ENCODE measurements at regions not wholly inside any gene's neighbourhood (a gene's known extent, or its start where the extent isn't known, plus 50 kb on each side); places are given as distances from the start of the nearest gene placed in this dataset.

GRCh38 chr12:98211909-98212695 lies 303.3 kb upstream of the TMPO start:
- no peak overlapping the region for H3K27ac Mint-ChIP-seq
- H3K9me3 Mint-ChIP-seq = peaks cover 7% of the 10 kb centered on the region
- peak; percentile 42 for ATAC-seq
- no peaks in the 10 kb centered on the region for H3K4me1 Mint-ChIP-seq
- no peak overlapping the region for H3K4me3 Mint-ChIP-seq
- no peaks in the 10 kb centered on the region for H3K36me3 Mint-ChIP-seq
- no peaks in the 10 kb centered on the region for H3K27me3 Mint-ChIP-seq

- Mint-ChIP-seq H3K27me3 (no peaks in the 10 kb centered on the region), H3K9me3 (peaks cover 4% of the 10 kb centered on the region), H3K27ac (no peak overlapping the region), H3K4me1 (no peaks in the 10 kb centered on the region), H3K4me3 (no peak overlapping the region), H3K36me3 (no peaks in the 10 kb centered on the region)
- ATAC-seq = no peak
Observed at GRCh38 chr12:98213556-98213955, 301.8 kb upstream of the TMPO start.

DNA sequence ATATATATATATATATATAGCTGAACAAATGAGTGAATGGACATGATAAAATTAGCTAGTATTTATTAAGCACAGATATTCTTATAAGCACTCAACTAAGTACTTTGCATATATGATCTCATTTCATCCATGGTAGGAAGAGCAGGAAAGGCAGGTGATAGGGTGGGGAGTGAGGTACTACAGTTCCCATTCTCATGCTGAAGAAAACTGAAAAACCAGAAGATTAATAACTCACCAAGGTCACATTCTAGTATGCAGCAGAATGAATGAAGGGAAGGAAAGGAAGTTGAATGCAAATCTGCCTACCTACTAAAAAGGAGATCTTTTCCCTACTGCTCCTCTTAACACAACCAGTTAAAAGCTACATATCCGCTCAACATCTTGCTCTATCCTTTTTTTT lies 298.1 kb upstream of the TMPO start:
- no peak for ATAC-seq
- Mint-ChIP-seq H3K4me3 (no peak overlapping the region), H3K9me3 (peaks cover 4% of the 10 kb centered on the region), H3K36me3 (no peaks in the 10 kb centered on the region), H3K4me1 (no peaks in the 10 kb centered on the region), H3K27ac (no peak overlapping the region), H3K27me3 (peaks cover 9% of the 10 kb centered on the region)

DNA sequence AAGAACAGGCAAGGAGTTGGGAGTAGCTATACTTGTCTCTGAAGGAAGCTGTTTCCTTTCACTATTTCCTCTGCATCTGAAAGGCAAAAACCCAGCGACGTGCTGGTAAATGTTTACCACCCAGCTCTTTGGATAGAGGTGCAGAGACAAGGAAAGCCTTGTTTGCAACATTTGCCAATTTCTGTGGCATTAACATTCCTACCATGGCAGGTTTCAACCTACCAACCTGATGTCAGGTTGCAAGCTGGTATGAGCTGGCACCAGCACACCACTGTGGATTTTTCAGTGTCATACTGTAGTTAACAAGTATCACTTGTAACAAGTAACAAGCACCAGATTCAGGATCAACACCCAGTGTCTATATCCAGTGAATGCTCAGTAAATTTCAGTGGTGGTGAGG lies 294.8 kb upstream of the TMPO start:
- no peak overlapping the region for H3K27ac Mint-ChIP-seq
- peaks cover 9% of the 10 kb centered on the region for H3K27me3 Mint-ChIP-seq
- H3K9me3 Mint-ChIP-seq = peaks cover 4% of the 10 kb centered on the region
- no peak for ATAC-seq
- H3K36me3 Mint-ChIP-seq = no peaks in the 10 kb centered on the region
- H3K4me3 Mint-ChIP-seq = no peak overlapping the region
- no peaks in the 10 kb centered on the region for H3K4me1 Mint-ChIP-seq

DNA sequence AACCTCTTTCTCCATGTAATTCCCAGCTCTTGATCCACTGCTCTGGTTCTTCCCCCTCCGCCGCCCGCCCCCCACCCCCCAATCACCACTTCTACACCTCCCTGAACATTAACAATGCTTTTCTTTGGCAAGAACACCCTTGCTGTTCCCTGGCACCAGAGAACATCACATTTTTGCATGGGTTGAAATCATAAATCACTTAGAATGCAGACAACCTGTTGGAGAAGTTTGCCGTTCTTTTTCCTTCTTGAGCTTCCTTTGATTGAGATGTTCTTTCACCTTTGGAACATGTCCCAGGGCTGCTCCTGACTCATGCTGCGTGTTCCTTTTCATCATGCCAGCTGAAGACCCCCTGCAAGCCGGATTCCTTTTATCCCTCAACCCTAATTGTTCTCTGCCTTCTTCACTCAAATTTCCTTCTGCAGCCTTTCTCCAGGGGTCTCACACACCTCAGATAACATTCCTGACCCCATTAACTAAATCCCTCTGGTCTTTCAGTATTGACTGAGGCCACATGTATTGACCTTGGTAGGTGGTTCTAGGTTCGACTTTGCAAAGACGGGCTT lies 294.1 kb upstream of the TMPO start:
- H3K9me3 Mint-ChIP-seq = peaks cover 4% of the 10 kb centered on the region
- H3K4me1 Mint-ChIP-seq = no peaks in the 10 kb centered on the region
- no peak for ATAC-seq
- no peak overlapping the region for H3K27ac Mint-ChIP-seq
- H3K36me3 Mint-ChIP-seq = no peaks in the 10 kb centered on the region
- peaks cover 9% of the 10 kb centered on the region for H3K27me3 Mint-ChIP-seq
- H3K4me3 Mint-ChIP-seq = no peak overlapping the region

DNA sequence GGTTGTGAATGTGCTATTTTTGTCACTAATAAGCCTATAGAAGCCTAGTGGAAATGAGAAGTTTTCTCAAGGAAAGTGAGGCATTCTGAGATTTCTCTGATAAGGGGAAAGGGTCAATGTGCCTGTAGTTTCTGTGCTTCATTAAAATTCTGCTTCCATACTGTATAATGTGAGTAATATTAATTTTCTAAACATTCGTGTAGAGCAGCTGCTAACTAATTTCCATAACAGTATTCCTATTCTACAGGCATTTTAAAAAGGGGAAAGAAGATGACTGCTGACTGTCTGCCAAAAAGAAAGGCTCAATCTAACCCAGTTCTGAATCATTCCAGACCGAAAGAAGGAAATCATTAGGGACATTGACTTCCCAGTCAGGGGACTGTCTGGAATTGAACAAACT lies 293.3 kb upstream of the TMPO start:
- no peak overlapping the region for H3K4me3 Mint-ChIP-seq
- H3K27me3 Mint-ChIP-seq = peaks cover 9% of the 10 kb centered on the region
- H3K27ac Mint-ChIP-seq = no peak overlapping the region
- no peak for ATAC-seq
- no peaks in the 10 kb centered on the region for H3K36me3 Mint-ChIP-seq
- no peaks in the 10 kb centered on the region for H3K4me1 Mint-ChIP-seq
- H3K9me3 Mint-ChIP-seq = no peaks in the 10 kb centered on the region

DNA sequence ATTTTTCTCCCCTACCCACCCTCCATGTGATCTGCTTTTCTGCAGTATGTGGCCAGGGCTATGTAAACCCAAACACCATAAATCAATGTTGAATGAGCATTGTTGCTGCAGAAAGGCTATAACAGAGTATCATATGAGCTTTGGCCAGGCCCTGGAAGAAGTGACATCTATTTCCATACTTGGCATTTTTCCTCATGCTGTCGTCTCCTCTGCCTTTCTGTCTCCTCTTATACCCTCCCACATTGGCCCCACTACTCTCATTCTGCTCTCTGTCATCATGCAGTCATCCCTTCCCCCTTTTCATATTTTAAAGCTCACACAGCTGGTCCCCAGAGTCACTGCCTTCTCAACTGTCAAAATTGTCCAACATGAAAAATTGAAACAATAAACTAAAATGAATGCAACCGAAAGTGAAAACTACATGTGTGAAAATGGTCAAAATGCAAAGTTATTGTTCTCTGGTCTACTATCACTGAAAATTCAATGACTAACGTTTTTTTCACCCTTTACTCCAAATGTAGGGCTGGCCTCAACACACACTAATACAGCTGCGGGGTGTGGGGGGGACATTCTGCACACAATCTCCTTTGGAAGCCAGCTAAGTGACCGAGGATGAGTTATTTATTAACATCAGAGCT lies 290.7 kb upstream of the TMPO start:
- ATAC-seq = no peak
- Mint-ChIP-seq H3K36me3 (no peaks in the 10 kb centered on the region), H3K4me1 (no peaks in the 10 kb centered on the region), H3K27me3 (peaks cover 9% of the 10 kb centered on the region), H3K9me3 (no peaks in the 10 kb centered on the region), H3K4me3 (no peak overlapping the region), H3K27ac (no peak overlapping the region)

DNA sequence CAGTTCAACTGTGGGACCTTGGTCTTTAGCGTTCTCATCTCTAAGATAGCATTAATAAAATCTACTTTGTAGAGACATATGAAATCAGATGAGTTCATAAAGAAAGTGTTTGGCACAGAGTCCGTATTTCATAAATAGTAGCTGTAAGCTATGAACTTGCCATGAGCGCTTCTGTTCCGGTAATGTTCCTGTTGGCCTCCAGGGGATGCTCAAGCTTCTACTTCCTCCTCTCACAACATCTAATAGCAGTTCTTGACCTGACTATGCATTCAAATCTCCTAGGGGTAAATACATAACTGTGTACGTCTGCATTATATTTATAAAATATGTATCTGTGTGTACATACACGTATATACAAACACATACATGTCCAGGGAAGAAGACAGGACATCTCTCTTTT lies 288.2 kb upstream of the TMPO start:
- Mint-ChIP-seq H3K27me3 (no peaks in the 10 kb centered on the region), H3K27ac (no peak overlapping the region), H3K36me3 (no peaks in the 10 kb centered on the region), H3K4me1 (no peaks in the 10 kb centered on the region), H3K4me3 (no peak overlapping the region), H3K9me3 (no peaks in the 10 kb centered on the region)
- no peak for ATAC-seq

- Mint-ChIP-seq H3K27me3 (no peaks in the 10 kb centered on the region), H3K4me1 (no peaks in the 10 kb centered on the region), H3K4me3 (no peak overlapping the region), H3K27ac (no peak overlapping the region), H3K9me3 (no peaks in the 10 kb centered on the region), H3K36me3 (no peaks in the 10 kb centered on the region)
- ATAC-seq = no peak
Observed at GRCh38 chr12:98228683-98229539, 286.5 kb upstream of the TMPO start.

DNA sequence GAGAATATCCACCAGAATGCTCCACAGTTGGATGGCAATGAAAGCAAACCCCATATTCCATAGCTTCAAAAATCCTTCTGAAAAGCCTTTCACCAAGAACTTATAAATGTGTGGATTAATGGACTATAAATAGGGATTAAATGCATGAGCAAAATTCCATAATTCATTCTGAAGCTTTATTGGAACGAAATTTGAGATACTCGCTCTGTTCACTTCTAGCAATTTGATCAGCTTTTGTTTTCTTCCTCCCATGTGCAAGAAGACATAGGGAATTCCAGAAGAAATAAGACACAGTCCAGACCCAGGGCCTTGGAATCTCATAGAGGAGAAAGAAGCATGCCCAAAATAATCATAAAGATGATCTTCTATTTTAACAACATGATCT lies 285.9 kb upstream of the TMPO start:
- no peak overlapping the region for H3K27ac Mint-ChIP-seq
- no peaks in the 10 kb centered on the region for H3K27me3 Mint-ChIP-seq
- ATAC-seq = no peak
- no peaks in the 10 kb centered on the region for H3K9me3 Mint-ChIP-seq
- no peak overlapping the region for H3K4me3 Mint-ChIP-seq
- no peaks in the 10 kb centered on the region for H3K4me1 Mint-ChIP-seq
- no peaks in the 10 kb centered on the region for H3K36me3 Mint-ChIP-seq

DNA sequence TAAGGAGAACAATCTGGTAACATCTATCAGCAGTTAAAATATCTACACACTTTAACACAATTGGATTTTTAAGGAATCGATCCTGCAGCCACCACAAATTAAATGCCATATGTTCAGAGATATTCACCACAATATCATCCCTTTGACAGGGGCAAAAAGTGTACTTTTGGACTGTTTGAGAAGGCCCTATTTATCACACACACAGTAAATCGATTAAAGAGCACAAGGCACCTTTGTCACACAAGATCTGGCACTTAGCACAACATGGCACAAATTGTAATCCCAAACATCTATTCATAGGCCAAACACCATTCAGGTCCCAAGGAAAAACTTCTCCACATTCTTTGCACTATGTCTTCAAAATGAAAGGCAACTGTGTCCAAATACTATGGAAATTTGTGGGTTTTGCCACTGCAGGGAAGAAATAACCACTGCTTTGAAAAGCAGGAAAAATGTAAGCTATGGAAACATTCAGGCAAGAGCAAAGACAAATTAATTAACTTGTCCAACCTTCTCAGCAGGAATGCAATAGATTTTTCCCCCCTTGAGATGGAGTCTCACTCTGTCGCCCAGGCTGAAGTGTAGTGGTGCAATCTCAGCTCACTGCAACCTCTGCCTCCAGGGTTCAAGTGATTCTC lies 282.5 kb upstream of the TMPO start:
- Mint-ChIP-seq H3K27me3 (no peaks in the 10 kb centered on the region), H3K4me1 (no peaks in the 10 kb centered on the region), H3K4me3 (no peak overlapping the region), H3K9me3 (no peaks in the 10 kb centered on the region), H3K27ac (no peak overlapping the region), H3K36me3 (no peaks in the 10 kb centered on the region)
- no peak for ATAC-seq

- no peaks in the 10 kb centered on the region for H3K9me3 Mint-ChIP-seq
- H3K4me3 Mint-ChIP-seq = no peak overlapping the region
- no peaks in the 10 kb centered on the region for H3K36me3 Mint-ChIP-seq
- H3K27ac Mint-ChIP-seq = no peak overlapping the region
- no peaks in the 10 kb centered on the region for H3K4me1 Mint-ChIP-seq
- no peak for ATAC-seq
- no peaks in the 10 kb centered on the region for H3K27me3 Mint-ChIP-seq
Observed at GRCh38 chr12:98235301-98235700, 280.1 kb upstream of the TMPO start.

DNA sequence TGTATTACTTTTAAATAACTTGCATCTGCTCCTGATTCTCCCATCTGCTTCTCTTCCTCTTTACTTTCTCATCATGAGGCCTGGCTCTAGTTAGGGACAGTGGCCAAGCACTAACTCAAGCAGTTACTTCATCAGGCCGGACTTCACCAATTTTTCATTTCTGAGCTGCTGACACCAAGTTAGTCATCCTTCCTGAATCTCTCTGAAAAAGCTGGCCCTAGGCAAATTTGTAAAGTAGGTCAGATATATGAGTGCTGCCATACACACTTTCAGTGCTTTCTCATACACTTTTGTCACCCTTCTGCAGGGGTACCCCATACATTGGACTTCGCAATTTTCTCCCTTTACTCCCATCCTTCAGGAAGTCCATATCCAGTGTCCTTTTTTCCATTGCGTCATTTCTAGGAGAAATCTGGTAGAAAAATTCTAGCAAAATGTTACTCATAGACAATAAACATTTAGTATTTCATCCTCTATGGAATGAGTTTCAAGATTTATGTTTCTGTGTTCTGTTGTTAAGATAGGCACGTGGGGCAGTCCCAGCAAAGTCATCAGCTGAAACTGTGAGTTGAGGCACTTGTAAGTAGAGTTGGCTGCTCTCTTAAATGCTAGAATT lies 276.8 kb upstream of the TMPO start:
- ATAC-seq = no peak
- no peaks in the 10 kb centered on the region for H3K4me1 Mint-ChIP-seq
- H3K27ac Mint-ChIP-seq = no peak overlapping the region
- peaks cover 2% of the 10 kb centered on the region for H3K9me3 Mint-ChIP-seq
- H3K36me3 Mint-ChIP-seq = no peaks in the 10 kb centered on the region
- H3K4me3 Mint-ChIP-seq = no peak overlapping the region
- no peaks in the 10 kb centered on the region for H3K27me3 Mint-ChIP-seq

GRCh38 chr12:98243190-98243589 lies 272.2 kb upstream of the TMPO start:
- ATAC-seq = no peak
- H3K4me1 Mint-ChIP-seq = no peaks in the 10 kb centered on the region
- H3K27me3 Mint-ChIP-seq = no peaks in the 10 kb centered on the region
- H3K9me3 Mint-ChIP-seq = peaks cover 2% of the 10 kb centered on the region
- H3K4me3 Mint-ChIP-seq = no peak overlapping the region
- H3K27ac Mint-ChIP-seq = no peak overlapping the region
- H3K36me3 Mint-ChIP-seq = no peaks in the 10 kb centered on the region

DNA sequence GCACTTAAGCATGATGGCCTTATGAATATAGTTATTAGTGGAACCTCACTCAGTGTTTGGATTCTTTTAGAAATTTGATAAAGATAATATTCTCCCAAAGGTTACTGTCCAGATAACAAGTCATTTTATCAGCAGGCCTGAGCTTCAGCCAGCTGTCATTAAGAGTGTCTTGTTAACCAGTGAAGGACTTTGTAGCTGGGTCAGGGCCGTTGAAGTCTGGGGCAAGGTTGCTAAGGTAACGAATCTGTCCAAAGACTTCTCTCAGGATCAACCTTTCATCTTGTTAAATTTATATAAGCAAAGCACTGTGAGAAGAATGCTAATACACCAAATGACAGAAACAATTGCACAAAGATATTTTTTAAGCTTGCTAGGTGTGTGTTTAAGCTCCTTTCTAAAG lies 271.3 kb upstream of the TMPO start:
- Mint-ChIP-seq H3K4me1 (no peaks in the 10 kb centered on the region), H3K36me3 (no peaks in the 10 kb centered on the region), H3K27ac (no peak overlapping the region), H3K27me3 (no peaks in the 10 kb centered on the region), H3K9me3 (peaks cover 3% of the 10 kb centered on the region), H3K4me3 (no peak overlapping the region)
- ATAC-seq = no peak

All from stimulated activated memory B cell treated with anti-CD40 and anti-IgM and Interleukin-4, amounts not matched to agents 10 μg/mL and 1 μg/mL and 100 μg/mL, for 72 hours (primary cell).